Stimulated activated CD4-positive, alpha-beta T cell treated with anti-CD3 and anti-CD28 coated beads, Interleukin-2, amount 100 ng/mL, for 4 hours (primary cell): ENCODE measurements at regions not wholly inside any gene's neighbourhood (a gene's known extent, or its start where the extent isn't known, plus 50 kb on each side); places are given as distances from the start of the nearest gene placed in this dataset.

ENCODE experiments used
- DNase-seq: peaks from one replicate; pipeline ENCODE4 v3.0.0-alpha.2; 2020; ENCODE audit warnings: low read depth

- DNase-seq: no peak
Measured at GRCh38 chr2:58860586-58860985, 619.5 kb upstream of the FANCL start.

GRCh38 chr2:58856100-58856499, 615.0 kb upstream of the FANCL start:
- DNase-seq: no peak

DNA sequence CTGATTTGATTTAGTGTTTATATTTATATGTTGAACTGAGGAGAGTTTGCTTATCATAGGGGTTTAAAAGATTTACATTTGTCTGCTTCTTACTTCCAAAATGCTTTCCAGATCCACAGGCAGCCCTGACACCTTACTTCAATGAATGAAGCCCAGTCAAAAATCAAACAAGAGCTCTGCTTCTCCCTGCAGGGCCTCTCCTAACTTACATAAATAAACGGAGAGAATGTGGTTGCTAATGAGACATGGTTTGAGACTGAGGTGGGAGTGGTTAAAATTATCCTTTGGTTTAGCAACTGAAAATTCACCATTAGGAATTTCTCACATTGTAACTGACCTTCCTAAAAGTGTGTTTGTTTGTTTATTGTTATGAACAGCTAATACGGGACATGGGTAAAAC, 612.3 kb upstream of the FANCL start:
- no peak for DNase-seq

GRCh38 chr2:58852905-58853304, 611.8 kb upstream of the FANCL start:
- no peak for DNase-seq

DNA sequence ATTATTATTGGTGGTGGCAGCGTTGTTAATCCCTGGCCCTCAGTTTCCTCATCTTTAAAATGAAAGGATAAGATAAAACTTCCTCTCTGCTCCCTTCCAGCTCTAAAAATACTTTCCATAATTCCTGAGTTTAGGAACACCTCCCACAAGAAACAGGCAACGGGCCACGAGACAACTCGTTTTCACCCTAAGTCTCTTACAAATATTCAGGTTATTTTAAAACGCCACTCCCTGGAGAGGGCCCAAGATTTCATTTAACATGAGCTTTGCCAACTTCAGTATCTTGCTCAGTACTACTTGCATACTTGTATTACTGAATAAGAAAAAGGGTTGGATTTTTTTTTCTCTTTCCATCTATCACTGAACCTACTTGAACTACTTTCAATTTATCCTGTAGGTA, 611.1 kb upstream of the FANCL start:
- no peak for DNase-seq

GRCh38 chr2:58851598-58851997, 610.5 kb upstream of the FANCL start:
- no peak for DNase-seq

- no peak for DNase-seq
Measured at GRCh38 chr2:58845011-58845410, 603.9 kb upstream of the FANCL start.

DNA sequence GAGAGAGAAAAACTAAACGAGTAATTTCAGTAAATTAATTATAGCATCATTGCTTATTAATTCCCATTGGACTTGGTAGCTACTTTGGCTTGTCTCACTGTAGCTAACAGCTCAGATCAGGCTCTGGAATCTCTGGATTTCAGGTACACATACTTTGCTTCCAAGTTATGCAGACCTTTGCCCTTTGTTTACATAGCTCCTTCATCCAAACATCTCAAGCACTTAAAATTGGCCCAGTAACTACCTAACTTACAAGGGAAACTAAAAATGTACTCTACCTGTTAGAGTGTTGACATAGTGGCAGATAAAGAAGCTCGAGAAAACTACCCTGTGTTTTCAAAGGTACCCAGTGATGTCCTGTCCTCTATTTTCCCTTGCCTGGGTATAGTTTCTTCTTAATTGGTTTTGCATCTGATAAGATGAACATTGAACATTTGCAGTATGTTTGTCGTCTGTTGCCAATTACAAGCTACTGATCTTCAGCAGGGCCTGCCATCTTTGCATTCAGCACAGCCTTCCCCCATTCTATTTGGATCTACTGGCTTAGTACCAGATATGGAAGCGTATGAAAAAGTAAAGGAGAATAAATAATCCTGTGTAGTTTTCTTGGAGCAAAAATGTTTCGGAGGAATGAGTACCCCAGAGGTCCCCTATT, 601.5 kb upstream of the FANCL start:
- no peak for DNase-seq

DNA sequence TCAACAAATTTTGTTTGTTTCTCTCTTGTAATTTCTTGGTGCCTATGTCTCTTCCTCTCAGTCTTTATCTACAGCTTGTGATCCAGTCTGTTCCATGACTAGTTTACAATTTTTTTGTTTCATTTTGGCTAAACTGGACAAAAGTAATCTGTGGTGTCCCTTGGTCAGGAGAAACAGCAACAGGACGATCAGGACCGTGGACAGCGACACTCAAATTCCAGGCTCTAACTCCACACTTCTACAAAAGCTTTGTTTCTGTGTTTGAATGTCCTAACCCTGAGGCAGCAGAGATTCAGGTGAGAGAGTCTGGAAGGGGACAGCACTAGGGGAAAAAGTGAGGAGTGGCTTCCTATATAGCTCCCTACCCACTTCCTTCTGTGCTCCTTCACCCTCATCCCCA, 593.3 kb upstream of the FANCL start:
- no peak for DNase-seq

- DNase-seq: no peak
Measured at GRCh38 chr2:58826795-58827194, 585.7 kb upstream of the FANCL start.

DNA sequence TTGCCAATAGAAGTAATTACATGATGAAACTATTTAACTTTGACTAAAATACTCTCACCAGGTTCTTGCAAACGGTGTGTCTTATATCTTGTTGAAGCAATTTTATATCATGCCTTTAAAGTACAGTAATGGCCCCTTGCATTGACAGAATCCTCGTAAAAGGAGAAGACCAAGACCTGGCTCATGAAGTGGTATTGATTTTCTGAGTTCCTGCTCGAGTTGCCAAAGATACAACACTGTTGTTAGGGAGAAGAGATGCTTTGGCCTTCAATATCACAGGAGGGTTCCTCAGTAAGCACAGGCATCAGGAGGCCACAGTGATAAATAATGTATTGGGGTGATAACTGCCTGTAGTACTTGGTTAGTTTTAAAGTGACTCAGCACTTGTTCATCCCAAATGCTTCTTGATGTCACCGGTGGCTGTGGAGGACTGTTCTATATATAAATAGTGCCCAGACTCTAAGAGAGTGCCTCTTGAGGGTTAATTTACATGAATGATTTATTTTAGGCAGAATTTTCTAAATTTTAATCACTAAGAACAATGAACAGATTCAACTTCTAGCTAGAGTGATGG, 571.7 kb upstream of the FANCL start:
- DNase-seq: no peak

DNA sequence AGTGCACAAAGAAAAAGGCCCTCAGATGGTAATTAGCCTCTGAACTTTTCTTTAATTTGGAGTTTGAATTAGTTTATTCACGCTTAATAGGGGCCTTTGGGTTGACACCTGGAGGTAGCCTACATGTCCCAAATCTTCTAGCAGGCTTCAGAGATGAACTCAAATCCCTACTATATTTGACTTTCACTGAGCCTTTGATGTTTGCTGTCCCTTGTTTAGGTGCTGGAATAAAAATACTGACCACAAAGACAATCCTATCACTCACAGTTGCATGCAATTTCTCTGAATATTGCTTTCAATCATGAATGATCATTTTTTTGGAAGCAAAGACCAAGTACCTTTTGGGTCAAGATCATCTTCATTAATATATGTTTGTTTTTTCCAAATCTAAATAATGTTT, 564.0 kb upstream of the FANCL start:
- no peak for DNase-seq

GRCh38 chr2:58803192-58803591, 562.1 kb upstream of the FANCL start:
- DNase-seq: no peak

GRCh38 chr2:58800881-58801280, 559.8 kb upstream of the FANCL start:
- DNase-seq: no peak

GRCh38 chr2:58798676-58799208, 557.6 kb upstream of the FANCL start:
- DNase-seq: no peak

DNA sequence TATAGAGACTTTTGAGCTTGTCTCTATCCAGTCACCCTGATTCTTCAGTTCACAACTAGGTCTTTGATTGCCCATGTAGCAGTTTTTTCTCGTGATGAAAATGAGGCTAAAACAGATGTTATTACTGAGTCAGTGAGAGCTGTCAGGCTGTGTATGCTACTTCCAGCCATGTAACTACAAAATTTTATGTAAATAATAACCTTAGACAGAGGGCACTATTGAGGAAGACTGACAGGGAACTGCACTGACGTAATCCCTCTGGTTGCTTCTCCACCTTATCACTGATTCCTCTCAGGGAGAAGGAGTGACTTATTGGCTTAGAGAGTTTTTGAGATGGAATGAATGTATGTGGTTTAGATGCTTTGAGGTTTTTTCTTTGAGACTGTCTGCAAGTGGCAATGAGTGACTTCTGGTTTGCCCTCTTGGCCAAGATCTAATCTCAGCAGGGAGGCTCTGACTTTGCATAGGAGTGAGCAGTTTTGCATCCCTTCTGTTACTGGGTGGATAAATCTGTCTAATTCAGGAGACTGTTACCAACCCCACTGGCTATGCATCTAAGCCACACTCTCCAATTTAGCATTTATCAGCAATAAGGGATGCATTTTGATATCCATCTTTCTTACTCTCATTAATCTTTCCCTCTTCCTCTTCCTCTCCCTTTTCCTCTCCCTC, 555.2 kb upstream of the FANCL start:
- no peak for DNase-seq

DNA sequence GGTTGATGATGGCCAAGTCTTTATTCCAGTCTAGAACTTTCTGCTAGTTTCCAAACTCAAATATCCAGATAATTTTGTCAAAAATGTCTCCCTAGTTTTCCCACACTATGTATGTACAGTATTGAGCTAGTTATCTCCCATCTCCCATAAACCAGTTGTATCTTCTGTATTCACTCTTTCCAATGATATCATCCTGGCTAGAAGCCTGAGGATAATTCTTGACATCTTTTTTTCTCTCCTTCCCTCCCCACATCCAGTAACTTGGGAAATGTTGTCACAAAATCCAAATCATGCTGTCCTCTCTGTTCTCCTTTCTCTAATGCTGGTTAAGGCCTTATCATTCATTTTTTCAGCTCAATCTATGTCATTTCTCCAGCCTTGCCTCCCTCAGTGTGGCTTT, 553.8 kb upstream of the FANCL start:
- no peak for DNase-seq

DNA sequence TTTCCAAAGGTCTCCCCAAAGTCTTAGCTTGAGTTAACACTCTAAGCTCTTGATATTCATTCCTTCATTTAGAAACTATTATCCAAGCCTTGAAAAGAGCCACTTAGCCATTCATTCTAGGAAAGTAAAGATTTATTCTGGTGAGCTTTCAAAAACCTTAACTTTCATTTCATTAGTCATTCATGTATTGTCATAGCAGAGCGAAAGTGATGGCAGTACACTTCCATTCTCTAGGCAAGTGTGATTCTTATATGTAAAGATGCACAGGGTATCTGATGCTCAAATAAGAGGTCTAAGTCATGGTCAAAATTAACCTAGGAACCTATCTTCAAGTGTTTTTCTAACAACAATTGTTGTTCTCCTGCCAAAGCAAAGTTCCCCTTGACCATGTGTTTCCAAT, 553.0 kb upstream of the FANCL start:
- DNase-seq: no peak

DNA sequence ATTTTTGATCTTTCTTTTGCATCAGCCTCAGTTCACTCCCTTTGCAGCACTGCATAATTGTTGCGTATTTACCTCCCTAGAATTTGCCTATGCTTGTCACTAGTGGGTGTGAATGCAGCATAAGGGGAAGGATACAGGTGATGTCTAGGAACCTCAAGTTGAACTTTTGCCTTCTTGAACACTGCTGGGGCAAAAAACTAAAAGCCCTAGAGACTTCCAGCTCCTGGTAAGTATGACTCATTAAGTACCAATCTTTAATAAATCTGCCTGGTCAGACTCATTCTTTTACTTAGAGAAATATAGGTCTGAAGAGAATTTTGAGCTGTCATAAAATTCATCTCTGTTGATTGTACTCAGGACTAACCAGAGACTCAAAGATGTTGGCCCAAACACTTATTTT, 547.3 kb upstream of the FANCL start:
- no peak for DNase-seq

DNA sequence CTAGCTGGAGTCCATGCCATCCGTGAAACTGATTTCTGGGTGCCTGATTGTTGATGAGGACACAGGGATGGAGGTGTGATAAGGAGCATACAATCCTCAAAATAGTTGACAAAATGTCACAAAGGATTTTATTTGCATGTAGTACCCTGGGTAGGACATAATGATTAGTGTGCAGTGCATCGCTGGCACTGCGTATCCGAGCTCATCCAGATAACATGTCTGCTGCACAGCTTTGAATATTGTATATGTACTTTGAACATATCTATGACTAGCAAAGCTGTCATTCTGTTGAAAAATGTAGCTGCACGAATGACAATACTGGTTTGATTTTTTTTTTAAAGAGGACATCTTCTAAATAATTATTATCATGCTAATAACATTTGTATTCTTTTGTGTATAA, 529.7 kb upstream of the FANCL start:
- DNase-seq: no peak

GRCh38 chr2:58769864-58770234, 528.7 kb upstream of the FANCL start:
- DNase-seq: no peak

DNA sequence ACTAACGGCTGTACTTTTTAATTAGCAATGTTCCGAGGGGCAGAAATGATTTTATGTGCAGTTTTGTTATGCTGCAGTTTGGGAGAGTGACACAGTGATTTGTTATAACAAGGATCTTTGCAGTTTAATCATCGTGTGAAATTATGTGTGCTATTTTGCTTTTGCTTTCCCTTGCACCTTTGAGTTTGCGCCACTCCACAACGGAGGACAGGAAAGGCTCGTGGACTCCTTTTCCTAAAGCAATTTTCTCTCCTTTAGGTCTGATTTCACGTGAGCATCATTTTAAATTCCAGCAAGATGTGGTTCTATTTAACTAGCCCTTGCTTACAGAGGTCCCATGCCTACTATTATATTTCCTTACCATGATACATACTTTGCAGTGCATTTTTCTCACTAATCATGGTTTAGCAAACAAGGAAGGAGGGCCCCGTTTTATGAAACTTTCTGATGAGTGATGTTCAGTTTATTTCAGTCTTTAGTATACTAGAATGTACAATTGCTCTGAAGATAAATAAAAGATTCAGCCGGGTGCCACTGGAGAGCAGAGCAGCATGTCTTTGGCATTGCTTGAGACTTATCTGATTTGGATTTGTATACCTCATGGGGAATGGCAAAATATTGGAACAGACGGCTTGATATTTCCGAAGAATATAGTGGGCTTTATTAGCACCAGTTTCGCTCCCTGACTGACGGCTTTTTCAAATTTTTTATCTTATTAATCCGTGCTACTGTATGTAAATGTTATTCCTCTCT, 528.2 kb upstream of the FANCL start:
- no peak for DNase-seq

GRCh38 chr2:58768715-58769080, 527.6 kb upstream of the FANCL start:
- DNase-seq: no peak
